Stomach (tissue), 8 donors: ENCODE measurements at regions not wholly inside any gene's neighbourhood (a gene's known extent, or its start where the extent isn't known, plus 50 kb on each side); places are given as distances from the start of the nearest gene placed in this dataset.

Experiments used
- DNase-seq, 2 donors: peaks; one replicate each; pipeline versions ENCODE4 v3.0.0 to v3.0.0-alpha.2; 2013 to 2019
- H3K27ac ChIP-seq, 5 donors: fragments of 200-600 bp in 4 of 5; sonication (generic) in 4 of 5; one replicate each; pipeline ENCODE4 v1.5.1; 2013 to 2019; ENCODE audit warnings: mild to moderate bottlenecking in 1 of 5, moderate library complexity in 1 of 5
- H3K27me3 ChIP-seq, 3 donors: fragments of 200-600 bp; sonication (generic); one replicate each; pipeline ENCODE4 v1.5.1; 2017 to 2019; ENCODE audit warnings: mixed run types in 1 of 3
- H3K36me3 ChIP-seq, 4 donors: fragments of 200-600 bp; sonication (generic); 1 replicate in 3 of 4; 2 replicates in 1 of 4; pipeline ENCODE4 v1.5.1; 2016 to 2019
- H3K4me1 ChIP-seq, 4 donors: fragments of 200-600 bp; sonication (generic); one replicate each; pipeline ENCODE4 v1.5.1; 2016 to 2019
- H3K4me3 ChIP-seq, 4 donors: fragments of 200-600 bp; sonication (generic) in 3 of 4; one replicate each; pipeline ENCODE4 v1.5.1; 2016 to 2019; ENCODE audit warnings: mild to moderate bottlenecking in 1 of 4
- H3K9me3 ChIP-seq, 4 donors: fragments of 200-600 bp; sonication (generic); one replicate each; pipeline ENCODE4 v1.5.1; 2016 to 2019
- CTCF ChIP-seq, 7 experiments: fragments of 450-650 bp in 4 of 7; fragments of 200-600 bp in 3 of 7; sonication (generic) in 3 of 7; IDR thresholded peaks; one replicate each; pipeline ENCODE4 v1.5.1; 2016 to 2019; ENCODE audit warnings: antibody characterized with exemption in 7 of 7, control low read depth in 2 of 7, mild to moderate bottlenecking in 1 of 7
- EP300 ChIP-seq: sonication (generic); formaldehyde crosslinking; IDR thresholded peaks from one replicate; pipeline ENCODE4 v1.6.1; 2017; ENCODE audit warnings: antibody characterized with exemption
- POLR2A ChIP-seq, 4 donors: fragments of 450-650 bp; IDR thresholded peaks; one replicate each; pipeline ENCODE4 v1.6.1; 2016; ENCODE audit warnings: antibody characterized with exemption in 4 of 4, control low read depth in 2 of 4, mild to moderate bottlenecking in 1 of 4, moderate library complexity in 1 of 4
- POLR2AphosphoS5 ChIP-seq, 3 donors: sonication (generic); formaldehyde crosslinking; IDR thresholded peaks; one replicate each; pipeline ENCODE4 v1.6.1; 2016; ENCODE audit warnings: antibody characterized with exemption in 3 of 3
- WGBS, 5 donors: extraction: QIAGEN DNeasy Blood & Tissue Kit in 3 of 5; methylation state at CpG; one replicate each; pipeline versions ENCODE4 v1.1.5 to v1.1.7; 2013 to 2018; 5-methylcytosine and 5-hydroxymethylcytosine counted together
- intact Hi-C: fragments of 100-400 bp; cut with DNase I; formaldehyde crosslinking; loops from one replicate; pipeline ENCODE4 v1.15.1; 2023; ENCODE audit warnings: low total_unique reads
- donor health status: healthy with polysubstance abuse.
- donor health status: Bipolar disorder and iron deficiency.
- donor health status: healthy.

- no peaks in the 10 kb centered on the region for H3K36me3 ChIP-seq
- no peak overlapping the region for H3K27ac ChIP-seq
- peaks cover 0 to 23% (median 13%) of the 10 kb centered on the region in 4 donors for H3K4me1 ChIP-seq
- 73 to 83% (median 81%) methylated on average over 6 of the region's 6 CpGs for whole genome bisulfite sequencing, 5 donors
- no peak overlapping the region for H3K4me3 ChIP-seq
- no peaks in the 10 kb centered on the region for H3K27me3 ChIP-seq
- no peak for DNase-seq
- no peaks in the 10 kb centered on the region for H3K9me3 ChIP-seq
- no peak for TF ChIP-seq POLR2A (IDR thresholded peaks at IDR 0.05)
- no peak for TF ChIP-seq POLR2AphosphoS5 (IDR thresholded peaks at IDR 0.05)
- TF ChIP-seq CTCF (IDR thresholded peaks at IDR 0.05) = no peak
- intact Hi-C loops = no loop called here
These were observed 417.3 kb downstream of the RPS24 start for GRCh38 chr10:78450807-78451485.

GRCh38 chr10:78451592-78451991 lies 417.9 kb downstream of the RPS24 start:
- Histone ChIP-seq H3K36me3 (no peaks in the 10 kb centered on the region), H3K9me3 (no peaks in the 10 kb centered on the region), H3K4me3 (no peak overlapping the region), H3K27ac (peak overlapping the region in 1 of 5 donors; percentile 8), H3K27me3 (no peaks in the 10 kb centered on the region), H3K4me1 (peaks cover 0 to 23% (median 13%) of the 10 kb centered on the region in 4 donors)
- intact Hi-C loops = no loop called here
- TF ChIP-seq POLR2AphosphoS5 (IDR thresholded peaks at IDR 0.05) = no peak
- no peak for TF ChIP-seq EP300
- TF ChIP-seq POLR2A (IDR thresholded peaks at IDR 0.05) = no peak
- no peak for TF ChIP-seq CTCF (IDR thresholded peaks at IDR 0.05)
- WGBS, 5 donors = 45 to 64% (median 57%) methylated on average over 9 to 10 of the region's 10 CpGs
- DNase-seq = peak in 1 of 2 donors; percentile 83

GRCh38 chr10:78454123-78454645 lies 420.5 kb downstream of the RPS24 start:
- DNase-seq = no peak
- WGBS, 5 donors = 58 to 80% (median 65%) methylated on average over 7 of the region's 7 CpGs
- TF ChIP-seq POLR2A (IDR thresholded peaks at IDR 0.05) (no peak), EP300 (no peak), POLR2AphosphoS5 (IDR thresholded peaks at IDR 0.05) (no peak), CTCF (IDR thresholded peaks at IDR 0.05) (no peak)
- intact Hi-C loops = no loop called here
- H3K27me3 ChIP-seq = no peaks in the 10 kb centered on the region
- peaks cover 0 to 36% (median 21%) of the 10 kb centered on the region in 4 donors for H3K4me1 ChIP-seq
- H3K27ac ChIP-seq = no peak overlapping the region
- H3K4me3 ChIP-seq = no peak overlapping the region
- H3K36me3 ChIP-seq = no peaks in the 10 kb centered on the region
- no peaks in the 10 kb centered on the region for H3K9me3 ChIP-seq

- no peak overlapping the region for H3K27ac ChIP-seq
- intact Hi-C loops = no loop called here
- TF ChIP-seq EP300 (no peak), POLR2AphosphoS5 (IDR thresholded peaks at IDR 0.05) (no peak), CTCF (IDR thresholded peaks at IDR 0.05) (no peak), POLR2A (IDR thresholded peaks at IDR 0.05) (no peak)
- H3K36me3 ChIP-seq = no peaks in the 10 kb centered on the region
- H3K27me3 ChIP-seq = no peaks in the 10 kb centered on the region
- no peaks in the 10 kb centered on the region for H3K9me3 ChIP-seq
- H3K4me3 ChIP-seq = no peak overlapping the region
- 75 to 83% (median 81%) methylated on average over 8 of the region's 8 CpGs for WGBS, 5 donors
- DNase-seq = no peak
- H3K4me1 ChIP-seq = peaks cover 0 to 40% (median 21%) of the 10 kb centered on the region in 4 donors
These were observed 421.6 kb downstream of the RPS24 start for GRCh38 chr10:78455236-78455635.
